ENCODE measurements at regions not wholly inside any gene's neighbourhood (a gene's known extent, or its start where the extent isn't known, plus 50 kb on each side); places are given as distances from the start of the nearest gene placed in this dataset.

GRCh38 chr10:130372866-130373265 is 236.7 kb downstream of the GLRX3 start:
- no peak for DNase-seq

DNA sequence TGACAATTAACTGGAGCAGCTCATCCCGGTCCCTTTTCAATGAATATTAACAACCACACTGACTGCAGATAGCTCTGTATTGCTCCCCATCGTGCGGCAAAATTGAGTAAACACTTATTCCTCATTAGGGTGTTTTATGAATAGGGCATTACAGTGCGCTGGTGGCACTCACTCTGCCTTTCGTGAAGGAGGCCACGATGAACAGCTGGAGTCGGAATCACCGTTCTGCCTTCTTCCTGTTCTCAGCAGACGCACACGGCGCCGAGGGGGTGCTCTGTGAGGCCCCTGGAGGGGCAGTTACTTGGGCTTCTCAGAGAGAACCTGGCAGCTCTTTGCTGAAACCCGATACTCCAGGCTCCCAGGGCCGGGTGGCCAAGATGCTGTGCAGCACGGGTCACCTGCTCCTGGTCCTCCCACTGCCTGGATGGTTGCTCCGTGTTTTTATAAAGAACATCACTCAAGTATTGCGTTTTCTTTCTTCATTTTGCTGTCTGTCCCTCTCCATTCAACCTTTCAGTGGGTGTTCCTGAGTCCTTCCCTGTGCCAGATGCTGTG is 241.9 kb downstream of the GLRX3 start:
- no peak for DNase-seq

DNA sequence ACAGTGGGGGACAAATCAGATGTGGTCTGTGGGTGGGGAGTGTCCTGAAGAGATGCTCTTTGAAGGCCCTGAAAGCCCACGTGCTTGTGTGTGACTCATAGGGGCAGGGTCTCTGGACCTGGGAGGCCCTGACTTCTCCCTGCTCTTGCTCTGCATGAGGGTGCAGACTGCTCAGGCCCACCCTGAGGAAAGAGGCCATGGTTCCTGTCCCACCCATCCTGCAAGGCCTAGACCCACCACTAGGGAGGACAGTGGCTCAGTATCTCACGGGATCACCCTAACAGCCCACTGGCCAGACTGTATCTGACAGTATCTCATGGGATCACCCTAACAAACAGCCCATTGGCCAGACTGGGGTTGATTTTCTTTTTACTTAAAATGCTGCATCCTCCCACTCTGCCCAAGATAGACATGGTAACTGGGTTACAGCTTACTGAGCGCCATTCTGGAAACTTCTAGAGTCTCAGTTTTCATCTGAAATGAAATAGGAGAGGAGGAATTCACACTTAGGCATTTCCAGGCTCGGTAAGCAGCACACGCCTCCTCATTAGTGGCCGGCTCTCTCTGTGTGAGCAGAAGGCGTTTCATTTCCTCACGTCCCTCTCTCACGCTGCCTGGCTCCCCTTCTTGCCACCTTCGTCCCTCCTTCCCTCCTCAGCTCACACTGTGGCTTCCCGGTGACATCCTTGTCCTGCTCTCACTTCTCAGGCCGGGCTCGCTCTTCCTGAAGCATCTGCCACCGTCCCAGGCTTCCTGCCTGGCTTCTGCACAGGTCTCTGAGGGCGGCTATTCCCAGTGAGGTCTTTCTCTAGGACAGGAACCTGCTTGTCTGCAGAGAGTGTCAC is 242.6 kb downstream of the GLRX3 start:
- DNase-seq = no peak

DNA sequence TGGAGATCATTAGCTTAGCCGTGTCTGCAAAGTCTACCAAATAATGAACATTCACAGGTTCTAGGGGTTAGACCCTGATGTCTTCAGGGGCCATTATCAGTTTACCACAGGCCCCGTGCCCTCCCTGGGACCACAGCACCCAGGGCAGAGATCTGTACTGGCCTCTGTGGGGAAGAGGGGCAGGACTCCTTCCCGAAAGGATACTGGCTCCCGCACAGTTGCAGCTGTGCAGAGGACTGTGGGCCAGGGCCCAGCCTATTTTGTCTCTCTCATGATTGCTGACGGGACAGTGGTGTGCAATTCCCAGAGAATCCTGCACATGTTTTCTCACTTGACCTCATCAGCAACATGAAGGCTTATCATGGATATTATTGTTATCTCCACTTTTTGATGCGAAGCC is 243.9 kb downstream of the GLRX3 start:
- no peak for DNase-seq

GRCh38 chr10:130382031-130382430 is 245.8 kb downstream of the GLRX3 start:
- no peak for DNase-seq

DNA sequence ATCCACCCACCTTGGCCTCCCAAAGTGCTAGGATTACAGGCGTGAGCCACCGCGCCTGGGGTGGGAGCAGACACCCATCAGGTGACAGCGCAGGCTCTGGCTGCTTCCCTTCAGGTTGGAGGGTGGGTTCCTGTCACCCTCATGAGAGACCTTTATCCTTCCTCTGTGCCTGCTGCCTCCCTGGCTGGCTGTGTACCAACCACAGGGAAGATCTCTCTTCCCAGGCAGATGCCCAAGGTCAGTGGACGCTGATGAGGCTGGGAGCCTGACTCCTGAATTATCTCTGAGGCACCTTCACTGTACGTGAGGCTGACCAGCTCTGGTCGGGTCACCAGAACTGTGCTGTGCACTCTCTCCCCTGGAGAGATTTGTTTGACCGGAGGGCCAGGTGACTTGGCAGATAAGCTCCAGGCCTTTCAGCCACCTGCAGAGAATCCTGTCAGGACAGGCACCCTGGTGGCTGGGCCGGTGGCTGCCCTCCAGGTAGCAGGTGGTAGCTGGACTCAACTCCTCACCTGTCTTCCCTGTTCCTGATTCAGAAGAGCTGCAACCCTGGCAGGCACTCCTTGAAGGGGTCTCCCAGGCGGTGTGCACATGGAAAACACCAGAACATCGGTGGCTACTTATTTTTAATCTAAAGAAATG is 251.9 kb downstream of the GLRX3 start:
- DNase-seq = no peak

DNA sequence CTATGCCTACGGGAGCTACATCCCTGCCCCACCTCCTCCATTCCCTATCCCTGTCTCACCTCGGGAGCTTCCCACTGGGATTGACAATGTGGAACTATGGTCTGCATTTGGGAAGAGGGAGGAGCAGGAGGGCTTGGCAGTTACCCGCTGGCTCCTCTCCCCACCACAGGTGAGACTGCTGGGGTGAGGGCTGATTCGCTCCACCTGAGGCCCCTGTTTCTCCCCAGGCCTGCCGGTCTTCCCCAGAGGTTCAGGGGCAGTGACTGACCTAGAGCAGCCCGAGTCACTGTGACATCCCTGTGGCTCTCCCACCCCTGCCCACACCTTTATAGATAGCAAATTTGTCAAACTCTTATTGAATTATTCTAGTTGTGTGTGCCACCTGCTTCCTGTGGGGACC is 252.6 kb downstream of the GLRX3 start:
- DNase-seq = no peak

DNA sequence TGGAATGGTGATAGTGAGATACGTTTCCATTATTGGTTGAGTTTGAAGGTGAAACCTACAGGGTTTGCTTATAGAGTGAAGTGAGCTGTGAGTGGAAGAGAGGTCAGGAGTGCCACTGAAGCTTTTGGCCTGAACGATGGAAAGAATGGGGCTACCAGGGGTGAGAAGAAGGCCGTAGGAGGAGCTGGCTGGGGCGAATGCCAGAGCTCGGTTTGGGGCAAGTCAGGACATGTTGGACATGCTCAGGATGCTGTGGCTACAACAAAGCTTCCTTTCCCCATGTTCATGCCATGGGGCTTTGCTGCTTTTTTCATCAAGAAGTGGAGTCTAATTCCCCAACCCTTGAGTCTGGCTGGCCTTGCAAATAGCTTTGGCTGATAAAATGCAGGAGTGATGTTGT is 253.7 kb downstream of the GLRX3 start:
- no peak for DNase-seq

GRCh38 chr10:130392031-130392430 is 255.8 kb downstream of the GLRX3 start:
- no peak for DNase-seq

- DNase-seq = no peak
These were observed 257.2 kb downstream of the GLRX3 start for GRCh38 chr10:130393342-130393741.

- no peak for DNase-seq
These were observed 258.6 kb downstream of the GLRX3 start for GRCh38 chr10:130394832-130395231.

DNA sequence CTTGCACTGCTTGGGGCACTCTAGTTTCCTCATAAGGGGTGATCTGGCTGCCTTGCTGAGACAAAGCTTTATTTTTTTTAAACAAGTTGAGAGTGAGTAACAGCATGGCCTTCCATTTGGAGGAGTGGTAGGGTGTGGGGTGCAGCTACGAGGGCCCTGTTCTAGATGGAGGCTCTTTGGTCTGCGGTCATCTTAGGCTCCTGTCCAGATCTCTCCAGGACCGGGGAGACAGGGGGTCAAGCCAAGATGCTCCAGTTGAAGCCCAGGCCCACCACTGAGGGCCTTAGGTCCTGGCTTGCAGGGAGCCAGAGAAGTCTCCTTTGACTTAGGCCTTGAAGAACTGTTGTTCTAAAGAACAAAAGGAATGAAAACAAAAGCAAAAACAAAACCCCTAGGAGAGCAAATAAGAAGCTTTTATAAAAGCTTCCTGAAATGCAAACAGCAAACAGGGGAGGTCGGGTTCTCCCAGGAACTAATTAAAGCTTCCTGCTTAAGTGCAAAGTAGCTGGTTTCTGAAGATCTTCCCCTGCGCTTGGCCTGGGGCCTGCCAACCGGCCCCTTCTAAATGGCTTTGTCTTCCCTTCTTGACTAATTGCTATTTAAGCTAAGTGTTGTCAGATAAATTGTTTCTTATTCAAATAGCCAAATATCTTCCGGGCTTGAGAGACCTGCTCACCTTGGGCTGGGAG is 259.2 kb downstream of the GLRX3 start:
- DNase-seq = no peak

DNA sequence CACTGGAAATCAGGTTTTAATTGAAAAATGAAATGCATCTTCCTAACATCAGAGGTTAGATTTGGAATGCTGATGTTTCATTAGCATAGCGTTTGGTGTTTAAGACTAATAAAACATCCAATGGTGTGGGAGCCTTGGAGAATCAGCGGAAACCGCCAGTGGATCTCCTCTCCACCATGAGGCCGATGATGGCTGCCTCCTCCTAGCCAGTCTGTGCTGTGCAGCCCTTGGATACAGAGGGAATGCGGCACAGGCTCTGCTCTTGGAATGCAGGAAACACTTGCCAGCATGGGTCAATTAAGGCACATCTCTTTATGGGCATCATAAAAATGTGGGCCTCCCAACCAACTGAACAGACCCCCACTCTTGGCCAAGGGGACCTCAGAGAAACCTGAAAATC is 259.9 kb downstream of the GLRX3 start:
- no peak for DNase-seq

DNA sequence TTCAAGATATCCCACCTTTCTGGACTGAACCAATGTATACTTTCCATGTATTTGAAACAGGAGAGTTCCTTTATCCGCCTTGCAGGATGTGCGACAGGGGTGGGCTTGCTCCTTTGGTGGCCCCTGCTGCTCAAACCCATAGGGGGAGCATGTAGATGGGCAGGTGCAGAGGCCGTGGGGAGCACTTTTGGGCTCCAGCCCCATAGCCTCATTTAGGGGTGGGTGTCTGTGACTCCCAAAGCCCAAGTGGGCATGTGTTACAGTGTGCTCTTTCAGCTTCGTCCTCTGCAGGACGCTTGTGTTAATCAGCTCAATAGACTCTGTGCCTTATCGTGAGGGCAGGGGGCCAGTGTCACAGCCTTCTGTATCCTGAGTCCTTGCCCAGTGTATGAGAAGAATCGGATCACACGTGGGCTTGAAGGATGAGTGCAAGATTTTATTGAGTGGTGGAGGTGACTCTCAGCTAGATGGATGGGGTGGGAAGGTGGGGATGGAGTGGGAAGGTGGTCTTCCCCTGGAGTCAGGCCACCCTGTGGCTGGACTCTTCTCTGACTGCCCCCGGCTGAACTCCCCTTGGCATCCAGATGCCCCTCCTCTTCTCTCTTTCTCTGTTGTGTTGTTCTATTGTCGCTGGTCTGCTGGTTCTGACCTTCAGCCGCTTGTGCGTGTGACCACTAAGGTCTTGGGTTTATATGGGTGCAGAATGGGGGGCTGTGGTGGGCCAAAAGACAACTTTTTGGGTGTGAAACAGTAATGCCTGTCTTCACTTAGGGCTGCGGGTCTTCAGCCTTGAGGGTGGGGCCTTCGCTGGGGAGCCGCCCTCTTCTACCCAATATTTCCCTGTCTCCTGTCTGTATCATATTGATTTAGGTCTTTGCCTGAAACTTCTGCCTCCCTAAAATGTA is 262.2 kb downstream of the GLRX3 start:
- DNase-seq = no peak

DNA sequence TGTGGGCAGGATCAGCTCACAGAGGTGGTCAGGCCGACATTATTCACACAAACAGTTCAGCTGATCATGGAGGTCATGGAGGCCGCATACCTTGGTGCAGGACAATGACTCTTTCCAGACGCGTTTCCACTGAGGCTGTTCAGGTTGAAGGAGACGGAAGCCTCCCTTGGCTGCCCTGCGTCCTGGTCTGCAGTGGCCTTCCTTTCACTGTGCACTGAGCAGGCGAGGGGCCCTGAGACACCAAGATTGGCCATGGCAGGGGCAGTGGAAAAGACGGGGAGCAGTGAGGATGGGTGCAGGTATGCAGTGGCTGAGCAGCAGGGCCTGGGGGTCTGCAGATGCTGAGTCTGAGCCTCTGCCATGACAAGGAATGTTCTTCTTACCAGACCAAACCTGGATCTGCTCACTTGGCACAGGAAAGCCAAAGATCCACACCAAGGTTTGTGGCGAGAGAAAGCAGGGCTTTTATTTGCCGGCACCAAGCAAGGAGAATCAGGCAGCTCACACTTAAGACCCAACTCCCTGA is 263.3 kb downstream of the GLRX3 start:
- no peak for DNase-seq

GRCh38 chr10:130400890-130401289 is 264.7 kb downstream of the GLRX3 start:
- DNase-seq = no peak

GRCh38 chr10:130401860-130402765 is 265.9 kb downstream of the GLRX3 start:
- DNase-seq = no peak

- no peak for DNase-seq
These were observed 267.2 kb downstream of the GLRX3 start for GRCh38 chr10:130403153-130404075.

- DNase-seq = no peak
These were observed 268.4 kb downstream of the GLRX3 start for GRCh38 chr10:130404476-130405055.

DNA sequence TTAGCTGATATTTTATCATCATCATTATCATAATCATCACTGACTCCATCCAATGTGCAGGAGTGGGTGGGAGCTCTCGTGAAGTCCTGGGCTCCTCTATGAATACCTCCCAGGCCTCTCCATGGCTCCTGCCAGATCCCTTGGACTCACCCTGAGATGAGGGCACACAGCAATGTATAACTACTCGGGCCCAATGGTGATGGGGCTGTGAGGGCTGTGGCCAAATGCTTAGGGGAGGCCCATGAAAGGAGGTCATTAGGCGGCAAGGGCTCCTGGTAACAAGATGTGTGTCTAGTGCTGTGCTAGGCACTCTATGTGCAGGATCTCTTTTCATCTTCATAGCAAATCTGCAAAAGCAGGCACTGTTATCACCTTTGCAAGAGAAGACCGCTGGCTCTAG is 270.9 kb downstream of the GLRX3 start:
- DNase-seq = no peak
